GM21367 (cell line): ENCODE measurements at regions not wholly inside any gene's neighbourhood (a gene's known extent, or its start where the extent isn't known, plus 50 kb on each side); places are given as distances from the start of the nearest gene placed in this dataset.
"Not testable (repeated sequence)": the region's sequence is repeated elsewhere in the genome, so short reads cannot be mapped to it uniquely, and the experiment has no call there.

ENCODE experiments used
- ATAC-seq: cut with Tn5 transposase; IDR thresholded peaks from one replicate; pipeline ENCODE4 v1.9.1; 2021; ENCODE audit not compliant: unreplicated experiment

DNA sequence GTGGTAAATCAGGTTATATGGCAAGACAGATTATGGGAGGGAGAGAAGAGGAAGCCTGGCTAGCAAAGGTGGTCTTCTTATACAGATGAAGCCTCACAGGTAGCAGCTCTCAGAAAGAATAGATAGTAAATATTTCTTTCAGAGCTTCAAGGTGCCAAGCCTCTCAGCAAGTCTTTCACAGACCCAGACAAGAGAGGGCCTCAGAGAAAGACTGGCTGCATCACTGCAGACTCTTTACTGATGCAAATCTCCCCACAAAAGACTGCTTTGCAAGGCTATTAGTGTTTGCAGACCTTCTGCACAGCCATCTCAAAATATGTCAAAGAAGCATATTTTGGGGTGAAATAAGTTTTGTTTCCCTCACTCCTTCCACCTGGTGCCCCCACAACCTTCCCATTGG is 372.4 kb upstream of the RND3 start:
- no peak for ATAC-seq

DNA sequence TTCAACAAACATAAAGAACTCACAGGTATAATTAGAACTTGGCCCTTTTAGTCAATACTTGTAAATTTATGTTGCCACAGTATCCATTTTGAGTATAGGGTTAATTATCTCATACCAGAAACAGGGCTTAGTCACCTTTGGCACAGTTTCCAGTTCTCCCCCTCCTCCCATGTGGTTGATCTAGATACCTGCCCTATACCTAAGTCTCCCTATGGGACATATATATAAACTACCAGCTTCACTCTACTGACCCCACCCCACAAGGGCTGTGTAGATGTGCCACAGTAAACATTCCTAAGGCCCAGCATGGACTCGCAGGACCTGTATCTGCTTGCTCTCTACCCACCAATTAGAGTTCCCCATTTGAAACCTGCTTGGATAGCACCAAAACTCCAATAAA is 371.7 kb upstream of the RND3 start:
- no peak for ATAC-seq

DNA sequence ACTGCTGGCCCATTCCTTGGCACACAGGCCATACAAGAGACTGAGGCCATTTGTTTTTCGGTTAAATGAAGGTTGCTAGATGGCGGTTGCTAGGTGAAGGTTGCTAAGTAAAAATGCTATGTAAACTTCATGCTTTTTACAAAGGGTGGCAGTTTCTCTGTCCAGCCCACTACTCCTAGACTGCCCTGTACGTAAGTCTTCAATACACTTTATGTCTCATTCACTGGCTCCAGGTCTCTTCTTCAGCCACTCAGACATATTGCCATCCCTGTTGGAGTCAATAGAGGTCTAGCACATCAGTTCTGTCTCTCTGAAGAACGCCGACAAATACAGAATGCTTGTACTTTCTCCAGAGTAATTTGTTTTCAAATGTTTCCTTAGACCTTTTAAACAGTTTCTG is 370.9 kb upstream of the RND3 start:
- ATAC-seq = no peak

DNA sequence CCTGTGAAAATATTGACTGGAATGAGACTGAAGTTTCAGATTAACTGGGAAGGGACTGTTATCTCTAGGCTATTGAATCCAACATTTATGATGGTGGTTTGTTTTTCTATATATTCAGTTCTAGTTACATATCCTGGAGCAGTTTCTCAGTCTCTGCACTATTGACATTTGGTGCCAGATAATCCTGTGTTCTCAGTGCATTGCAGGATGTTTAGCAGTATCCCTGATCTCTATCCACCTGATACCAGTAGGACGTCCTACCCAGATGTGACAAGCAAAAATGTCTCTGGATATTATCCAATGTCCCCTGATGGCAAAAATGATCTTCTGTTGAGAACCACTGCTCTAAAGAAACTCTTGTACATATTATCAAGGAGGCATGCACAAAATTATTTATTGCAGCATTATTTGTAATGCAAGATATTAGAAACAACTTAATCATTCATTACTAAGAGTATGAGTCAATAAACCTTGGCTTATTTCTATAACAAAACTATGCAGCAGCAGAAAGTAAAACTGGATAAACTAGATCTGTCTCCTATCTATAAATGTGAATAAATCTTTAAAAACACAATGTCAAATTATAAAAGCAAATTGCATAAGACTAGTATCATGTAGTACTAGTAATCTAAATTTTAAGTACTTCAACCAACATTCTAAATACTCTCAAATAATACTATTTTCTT is 369.3 kb upstream of the RND3 start:
- ATAC-seq = no peak

DNA sequence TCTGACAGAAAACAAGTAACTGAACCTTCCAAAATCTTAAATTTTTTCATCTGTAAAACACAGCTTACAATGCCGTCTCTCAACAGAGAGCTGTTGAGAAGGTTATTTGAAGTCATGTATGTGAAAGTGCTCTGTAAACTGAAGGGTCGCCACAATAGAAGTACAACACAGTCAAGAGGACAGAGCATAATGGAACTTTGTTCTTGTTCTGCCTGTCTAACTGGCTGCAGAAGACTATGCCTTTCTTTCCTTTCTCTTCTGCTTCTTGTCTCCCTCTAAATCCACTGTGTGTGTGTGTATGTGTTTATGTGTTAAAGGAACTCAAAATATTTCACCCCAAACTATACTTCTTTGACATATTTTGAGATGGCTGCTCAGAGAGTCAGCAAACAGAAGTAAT is 365.8 kb upstream of the RND3 start:
- no peak for ATAC-seq

DNA sequence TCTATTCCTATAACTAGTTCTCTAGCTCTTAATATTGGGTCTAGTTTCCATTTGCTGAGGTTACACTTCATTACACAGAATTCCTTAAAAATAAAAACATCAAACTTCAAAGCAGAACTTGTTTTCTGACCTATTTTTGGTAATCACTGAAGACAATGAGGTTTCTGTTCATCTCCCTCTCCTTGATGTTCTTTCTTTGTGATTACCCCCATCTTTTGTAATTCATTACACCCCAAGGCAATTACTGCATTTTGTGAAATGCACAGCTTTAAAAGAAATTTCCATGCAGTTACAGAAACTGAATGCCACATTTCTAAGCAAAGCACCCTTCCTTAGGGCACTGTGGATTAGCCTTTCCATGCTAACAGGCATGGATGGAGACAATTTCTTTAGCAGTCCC is 363.2 kb upstream of the RND3 start:
- ATAC-seq = no peak

DNA sequence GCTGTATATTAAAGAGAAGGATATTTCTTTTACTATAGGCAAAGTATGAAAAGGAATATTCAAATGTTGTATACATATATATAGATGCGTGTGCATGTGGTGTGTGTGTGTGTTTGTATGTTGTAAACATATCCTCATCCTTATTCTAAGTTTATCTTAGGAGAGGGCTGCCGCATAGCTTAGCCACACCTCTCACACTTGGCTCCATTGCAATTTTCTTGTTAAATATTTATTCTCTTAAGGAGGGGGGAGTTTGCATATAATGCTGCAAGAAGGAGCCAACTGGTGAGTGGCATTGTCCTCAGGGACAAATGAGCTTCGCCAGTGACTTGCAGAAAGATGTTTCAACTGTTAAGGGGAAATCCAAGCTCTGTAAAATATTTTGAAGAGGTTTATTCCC is 360.1 kb upstream of the RND3 start:
- no peak for ATAC-seq

DNA sequence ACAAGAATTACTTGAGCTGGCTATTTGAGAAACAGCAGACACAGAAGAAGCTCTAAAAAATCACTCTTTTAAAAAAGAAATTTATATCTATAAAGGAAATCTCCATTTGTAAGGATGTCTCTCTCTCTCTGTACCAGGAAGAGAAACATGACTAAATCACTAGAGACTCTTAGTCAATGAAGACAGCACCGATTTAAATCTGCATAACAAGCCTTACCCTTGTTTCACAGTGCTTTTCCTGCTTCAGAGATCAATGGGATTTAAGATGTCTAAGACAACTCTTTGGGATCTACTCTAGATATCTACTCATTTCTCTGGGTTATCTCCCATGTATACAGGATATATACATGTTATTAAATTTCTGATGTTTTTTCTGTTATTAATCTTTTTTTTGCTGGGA is 359.2 kb upstream of the RND3 start:
- no peak for ATAC-seq

DNA sequence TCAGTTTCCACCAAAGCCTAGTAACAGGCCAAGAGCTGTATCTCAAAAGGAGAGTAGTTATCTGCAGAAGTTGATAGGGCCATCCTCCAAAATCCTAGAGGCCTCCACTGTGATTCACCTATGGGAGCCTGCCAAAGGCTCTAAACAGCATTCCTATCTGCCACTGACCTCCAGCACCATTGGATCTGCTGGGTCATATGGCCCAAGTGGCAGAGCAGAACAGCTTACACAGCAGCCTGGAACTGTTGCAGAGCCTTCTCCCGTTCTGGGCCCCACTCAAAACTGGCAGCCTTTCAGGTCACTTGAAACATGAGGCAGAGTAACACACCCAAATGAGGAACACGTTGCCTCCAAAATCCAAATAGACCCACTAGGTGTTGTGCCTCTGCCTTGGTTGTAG is 345.2 kb upstream of the RND3 start:
- no peak for ATAC-seq

DNA sequence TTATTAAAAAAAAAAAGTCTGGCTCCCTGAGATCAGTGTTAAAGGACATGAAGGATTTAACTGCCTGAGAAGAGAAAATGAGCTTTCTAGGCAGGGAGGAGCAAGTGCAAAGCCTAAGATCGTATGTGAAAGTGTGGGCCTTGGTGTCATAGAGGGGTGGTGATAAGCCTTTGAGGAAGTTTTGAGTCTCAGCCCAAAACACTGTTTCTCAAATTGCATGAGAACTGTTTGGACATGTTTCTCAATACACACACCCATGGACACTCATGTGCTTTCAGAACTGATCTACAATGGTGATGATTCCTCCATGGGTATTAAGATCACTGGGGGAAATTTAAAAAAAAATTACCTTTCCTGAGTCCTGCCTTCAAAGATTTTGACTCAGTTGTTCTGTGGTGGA is 336.7 kb upstream of the RND3 start:
- no peak for ATAC-seq

DNA sequence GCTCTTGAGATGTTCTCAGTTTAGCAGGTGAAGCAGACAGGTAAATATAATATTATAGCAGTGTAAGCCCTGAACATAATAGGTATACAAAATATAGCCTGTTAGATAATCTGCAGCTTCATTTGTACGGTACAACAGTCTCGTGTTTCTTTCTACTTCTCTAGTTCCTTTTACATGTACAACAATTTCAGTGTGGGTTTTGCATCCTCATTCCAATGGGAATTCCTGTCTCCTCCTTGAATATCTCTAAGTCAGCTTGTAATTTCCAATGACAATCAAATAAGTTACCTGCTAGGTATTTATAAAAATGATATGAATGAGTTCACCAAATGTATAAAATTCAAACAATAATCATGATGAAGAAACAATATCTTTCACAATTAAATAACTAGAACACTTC is 330.0 kb upstream of the RND3 start:
- ATAC-seq = no peak

DNA sequence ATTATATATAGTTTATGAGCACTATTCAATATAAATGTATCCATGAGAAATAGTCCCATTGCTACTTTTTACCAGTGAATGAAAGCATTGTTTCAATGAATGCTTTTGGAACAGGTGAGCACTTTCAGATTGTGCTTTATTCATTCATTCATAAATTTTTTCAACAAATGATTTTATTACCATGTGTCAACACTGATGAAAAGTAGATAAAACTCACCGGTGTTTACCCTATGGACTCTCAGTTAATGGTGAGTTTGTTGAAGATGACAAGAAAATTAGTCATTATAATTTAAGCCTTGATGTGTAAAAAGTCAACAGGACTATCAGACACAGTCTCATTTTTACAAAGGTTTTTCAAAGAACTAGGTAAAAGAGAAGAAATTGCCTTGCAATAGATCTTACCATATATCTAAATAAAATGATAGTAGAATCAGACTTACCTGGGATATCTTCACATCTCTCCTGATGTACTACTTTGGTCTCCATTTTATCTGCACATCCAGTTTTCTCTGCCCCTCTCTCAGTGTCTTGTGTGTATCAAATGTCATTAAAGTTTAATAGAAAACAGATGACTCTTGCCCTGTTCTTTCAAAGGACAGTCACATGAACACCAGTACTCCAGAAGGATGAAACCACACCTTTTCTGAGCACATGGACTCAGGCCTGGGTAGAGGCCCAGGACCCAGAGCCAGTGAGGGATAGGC is 325.3 kb upstream of the RND3 start:
- no peak for ATAC-seq

DNA sequence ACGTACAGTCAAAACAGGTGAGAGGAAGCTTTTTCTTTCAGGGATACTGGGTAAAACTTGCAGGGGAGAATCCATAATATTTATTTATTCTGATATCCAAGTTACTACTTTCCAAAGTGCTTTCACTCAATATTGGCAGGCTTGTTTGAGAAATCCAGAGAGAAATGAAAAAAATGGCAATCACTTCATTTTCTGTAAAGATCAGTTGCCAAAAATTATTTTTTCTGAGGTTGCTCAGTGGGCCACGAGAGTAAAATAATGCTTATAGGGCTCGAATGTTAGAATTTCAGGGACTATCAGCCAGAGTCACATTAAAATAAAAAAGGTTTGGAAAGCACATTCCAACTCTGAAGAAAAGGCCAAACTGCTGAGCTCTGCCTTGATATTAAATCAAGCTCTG is 324.6 kb upstream of the RND3 start:
- no peak for ATAC-seq

DNA sequence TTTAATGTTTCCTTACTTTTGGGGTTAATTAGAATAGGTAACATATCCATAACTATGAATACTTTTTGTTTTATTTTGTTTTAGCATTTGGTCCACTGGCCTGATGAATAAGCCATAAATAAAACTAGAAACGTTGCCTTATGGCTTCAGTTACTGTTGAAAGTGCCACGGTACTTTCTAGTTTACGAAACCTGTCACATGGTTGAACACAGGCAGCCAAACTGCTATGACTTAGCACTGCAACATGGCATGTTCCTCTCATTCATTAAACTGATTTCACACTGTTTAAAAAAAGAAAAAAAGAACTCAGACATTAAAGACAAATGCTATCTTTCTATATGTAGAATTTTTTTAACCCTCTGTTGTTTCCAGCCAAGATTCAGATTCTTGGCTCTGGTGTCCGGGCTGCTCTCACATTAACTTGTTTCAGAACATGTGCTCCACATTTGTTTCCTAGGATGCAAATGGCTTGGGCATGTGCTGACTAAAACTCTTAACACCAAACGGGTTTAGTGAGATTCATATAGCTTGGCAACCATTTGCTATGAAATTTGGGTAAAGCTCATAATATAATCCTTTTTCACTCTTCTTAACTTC is 323.9 kb upstream of the RND3 start:
- no peak for ATAC-seq

DNA sequence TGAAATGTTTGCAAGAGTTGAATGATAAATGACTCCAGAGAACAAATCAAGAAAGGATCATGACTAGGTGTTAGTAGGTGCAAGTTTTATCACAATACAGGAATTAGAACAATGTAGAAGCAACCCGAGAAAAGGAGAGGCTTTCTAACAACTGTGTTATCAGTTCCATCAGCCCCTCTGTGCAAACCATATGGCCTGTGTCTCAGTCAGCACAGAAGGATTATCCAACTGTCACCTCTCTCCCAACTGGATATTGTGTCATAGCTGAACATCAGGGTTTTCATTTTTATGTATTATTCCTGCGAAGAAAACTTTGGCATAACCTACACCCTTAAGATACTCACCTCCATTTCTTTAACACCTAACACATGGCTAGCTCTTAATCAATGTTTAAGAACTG is 321.6 kb upstream of the RND3 start:
- no peak for ATAC-seq

DNA sequence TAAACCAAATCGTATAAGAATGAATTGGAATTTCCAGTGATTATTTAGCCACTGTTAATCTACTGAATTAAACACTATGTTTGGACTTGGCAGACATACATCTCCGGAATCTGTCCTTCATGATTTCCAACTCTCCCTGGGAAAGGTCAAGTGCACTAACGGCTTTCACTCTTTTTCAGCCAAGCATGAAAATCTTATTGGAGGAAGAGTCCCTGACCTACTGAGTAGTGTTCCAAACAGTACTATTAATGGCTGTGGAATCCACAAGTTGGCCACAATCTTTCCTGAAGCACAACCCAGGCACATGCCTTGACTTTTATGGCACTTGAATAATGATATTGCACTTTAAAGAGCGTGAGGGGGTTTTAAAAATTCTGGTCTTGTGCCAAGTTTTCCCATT is 318.9 kb upstream of the RND3 start:
- ATAC-seq = no peak

DNA sequence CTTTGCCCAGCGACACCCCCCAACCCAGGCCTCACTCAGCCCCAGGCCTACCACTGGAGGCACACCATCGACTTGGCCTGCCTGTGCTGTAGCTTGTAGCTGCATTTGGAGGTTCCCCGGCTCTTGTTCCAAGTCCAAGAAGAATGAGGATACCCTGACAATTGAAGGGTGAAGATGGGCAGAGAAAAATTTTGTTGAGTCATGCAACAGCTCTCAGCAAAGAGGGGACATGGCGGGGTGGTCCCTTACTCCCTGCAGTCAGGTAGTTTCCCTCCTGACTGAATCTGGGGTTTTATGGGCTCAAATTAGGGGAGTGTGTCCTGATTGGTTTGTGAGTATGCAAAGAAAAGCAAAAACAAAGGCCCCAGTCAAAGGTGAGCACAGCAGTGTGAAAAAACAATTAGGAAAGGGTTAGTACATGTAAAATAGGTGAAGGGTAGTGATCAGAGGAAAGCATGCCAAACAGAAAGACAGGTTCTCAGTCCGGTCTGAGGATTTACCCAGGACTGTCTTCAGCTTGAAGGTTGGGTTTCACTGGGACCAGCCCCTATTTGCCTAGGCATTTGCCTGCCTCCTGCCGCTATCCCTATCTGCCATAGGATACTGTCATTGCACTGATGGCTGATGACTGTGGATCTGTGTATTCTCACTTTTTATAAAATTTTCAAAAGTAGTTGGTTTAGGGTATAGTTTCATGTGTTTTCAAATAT is 316.4 kb upstream of the RND3 start:
- ATAC-seq = no peak

DNA sequence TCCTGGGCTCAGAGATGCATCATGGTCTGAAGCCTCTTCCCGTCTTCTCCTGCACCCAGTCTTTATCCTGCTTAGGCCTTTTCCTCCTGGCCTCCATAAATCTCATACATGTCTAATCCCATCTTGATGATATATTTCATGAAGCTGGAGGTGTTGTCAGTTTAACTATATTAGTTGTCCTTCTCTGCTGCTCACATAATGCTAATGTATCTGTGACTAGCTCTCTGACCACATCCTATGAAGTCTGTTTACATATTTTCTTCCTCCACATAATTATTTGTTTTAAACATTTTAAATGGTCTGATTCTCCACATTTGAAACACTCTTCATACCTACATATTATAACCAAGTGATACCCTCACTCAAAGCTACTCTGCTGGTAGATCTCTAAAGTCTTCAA is 315.2 kb upstream of the RND3 start:
- no peak for ATAC-seq

DNA sequence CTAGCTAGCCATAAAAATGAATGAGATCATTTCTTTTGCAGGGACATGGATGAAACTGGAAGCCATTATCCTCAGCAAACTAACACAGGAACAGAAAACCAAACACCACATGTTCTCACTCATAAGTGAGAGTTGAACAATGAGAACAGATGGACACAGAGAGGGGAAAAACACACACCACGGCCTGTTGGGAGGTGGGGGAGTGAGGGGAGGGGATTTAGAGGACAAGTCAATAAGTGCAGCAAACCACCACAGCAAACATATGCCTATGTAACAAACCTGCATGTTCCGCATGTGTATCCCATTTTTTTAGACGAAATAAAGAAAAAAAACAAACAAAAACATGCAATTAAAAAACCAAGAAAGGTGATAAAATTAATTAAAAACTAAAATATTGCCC is 308.8 kb upstream of the RND3 start:
- ATAC-seq = not testable (repeated sequence)

DNA sequence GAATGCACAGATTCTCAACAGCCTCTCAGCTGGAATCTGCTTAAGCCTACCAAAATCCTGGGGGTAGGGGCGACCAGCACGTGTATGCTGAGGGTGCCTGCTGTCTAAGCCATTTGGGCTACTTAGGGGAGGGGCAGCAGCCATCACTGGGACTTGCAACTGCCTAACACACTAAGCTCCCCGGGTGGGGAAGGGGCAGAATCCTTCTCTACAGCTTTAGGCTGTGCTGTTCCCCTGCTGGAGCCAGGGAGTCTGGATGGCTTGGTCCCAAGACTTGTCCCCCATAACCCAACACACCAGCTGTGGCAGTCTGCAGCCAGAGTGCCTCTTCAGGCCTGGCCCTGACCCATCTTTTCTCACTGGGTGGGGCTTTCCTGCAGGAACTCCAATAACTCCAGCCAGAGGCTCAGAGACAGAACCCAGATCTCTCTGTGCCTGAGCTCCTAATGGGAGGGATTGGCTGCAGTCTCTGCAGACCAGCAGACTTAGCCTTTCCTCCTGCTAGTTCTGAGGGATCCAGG is 305.4 kb upstream of the RND3 start:
- ATAC-seq = no peak

DNA sequence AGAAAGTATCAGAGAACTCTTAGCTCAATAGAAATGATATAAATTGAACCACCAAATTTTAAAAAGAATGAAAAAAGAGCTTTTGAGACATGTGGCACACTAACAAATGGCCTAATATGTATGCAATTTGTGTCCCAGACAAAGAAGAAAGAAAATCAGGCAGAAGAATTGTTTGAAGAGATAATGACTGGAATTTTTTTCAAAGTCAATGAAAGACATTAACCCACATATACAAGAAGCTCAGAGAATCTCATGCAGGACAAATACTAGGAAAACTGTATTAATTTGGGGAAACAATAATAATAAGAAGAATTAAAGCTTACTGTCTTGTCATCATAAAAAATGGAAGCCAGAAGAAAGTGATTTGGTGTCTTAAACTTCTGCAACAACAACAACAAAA is 304.1 kb upstream of the RND3 start:
- no peak for ATAC-seq

DNA sequence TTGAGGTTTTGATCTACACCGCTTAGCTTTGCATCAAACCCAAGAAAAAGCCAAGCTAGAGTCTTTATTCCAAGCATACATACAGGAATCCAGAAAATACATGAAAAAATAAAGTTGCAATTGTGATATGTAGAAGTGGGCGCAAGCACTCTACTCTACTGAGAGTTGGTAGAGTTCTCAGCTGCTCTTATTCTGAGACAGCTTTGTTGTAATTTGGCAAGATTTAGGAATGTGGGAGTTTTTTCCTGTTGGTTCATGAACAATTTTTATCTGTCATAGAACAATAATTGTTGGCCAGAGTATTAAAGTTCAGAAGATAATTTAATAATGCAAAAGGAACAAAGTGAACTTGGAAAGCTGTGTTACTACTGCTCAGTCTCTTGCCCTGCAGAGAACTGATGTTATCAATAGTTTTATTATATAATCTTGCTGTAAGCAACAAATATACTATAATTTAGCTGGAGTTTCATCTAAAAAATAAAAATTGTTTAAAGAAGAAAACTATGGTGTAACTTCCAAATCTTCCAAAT is 302.0 kb upstream of the RND3 start:
- no peak for ATAC-seq
